22Rv1 (cell line): ENCODE measurements at regions not wholly inside any gene's neighbourhood (a gene's known extent, or its start where the extent isn't known, plus 50 kb on each side); places are given as distances from the start of the nearest gene placed in this dataset.

Experiments
- ZFX ChIP-seq: fragments of 450-650 bp; IDR thresholded peaks from 2 replicates; pipeline ENCODE4 v1.6.1; 2017; ENCODE audit warnings: antibody characterized with exemption, borderline replicate concordance
- TF ChIP-seq, protein P1 (sequence below): fragments of 450-650 bp; IDR thresholded peaks from 2 replicates; pipeline ENCODE4 v1.5.1; 2017; ENCODE audit warnings: mild to moderate bottlenecking

DNA sequence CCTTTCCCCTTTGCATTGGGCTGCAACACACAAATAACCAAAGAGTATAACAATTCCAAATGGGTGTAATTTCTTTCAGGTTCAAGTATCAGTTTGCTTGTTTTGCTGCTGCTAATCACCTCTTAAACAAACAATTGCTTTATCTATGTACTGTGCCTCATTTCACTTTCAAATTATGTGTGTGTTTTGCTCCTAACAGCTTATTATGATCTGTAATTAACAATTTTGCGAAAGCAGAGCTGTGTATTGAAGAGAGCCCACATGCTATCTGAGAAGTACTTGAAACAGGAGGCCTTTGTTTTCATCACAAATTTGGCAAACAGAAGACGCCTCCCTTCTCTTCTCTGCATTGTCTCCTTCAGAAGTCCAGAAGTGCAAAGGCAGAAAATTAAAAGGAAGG, 312.0 kb downstream of the TLE1 start:
- TF ChIP-seq, protein P1, sequence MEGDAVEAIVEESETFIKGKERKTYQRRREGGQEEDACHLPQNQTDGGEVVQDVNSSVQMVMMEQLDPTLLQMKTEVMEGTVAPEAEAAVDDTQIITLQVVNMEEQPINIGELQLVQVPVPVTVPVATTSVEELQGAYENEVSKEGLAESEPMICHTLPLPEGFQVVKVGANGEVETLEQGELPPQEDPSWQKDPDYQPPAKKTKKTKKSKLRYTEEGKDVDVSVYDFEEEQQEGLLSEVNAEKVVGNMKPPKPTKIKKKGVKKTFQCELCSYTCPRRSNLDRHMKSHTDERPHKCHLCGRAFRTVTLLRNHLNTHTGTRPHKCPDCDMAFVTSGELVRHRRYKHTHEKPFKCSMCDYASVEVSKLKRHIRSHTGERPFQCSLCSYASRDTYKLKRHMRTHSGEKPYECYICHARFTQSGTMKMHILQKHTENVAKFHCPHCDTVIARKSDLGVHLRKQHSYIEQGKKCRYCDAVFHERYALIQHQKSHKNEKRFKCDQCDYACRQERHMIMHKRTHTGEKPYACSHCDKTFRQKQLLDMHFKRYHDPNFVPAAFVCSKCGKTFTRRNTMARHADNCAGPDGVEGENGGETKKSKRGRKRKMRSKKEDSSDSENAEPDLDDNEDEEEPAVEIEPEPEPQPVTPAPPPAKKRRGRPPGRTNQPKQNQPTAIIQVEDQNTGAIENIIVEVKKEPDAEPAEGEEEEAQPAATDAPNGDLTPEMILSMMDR = no peak
- TF ChIP-seq ZFX = no peak
